ENCODE measurements at regions not wholly inside any gene's neighbourhood (a gene's known extent, or its start where the extent isn't known, plus 50 kb on each side); places are given as distances from the start of the nearest gene placed in this dataset.

DNA sequence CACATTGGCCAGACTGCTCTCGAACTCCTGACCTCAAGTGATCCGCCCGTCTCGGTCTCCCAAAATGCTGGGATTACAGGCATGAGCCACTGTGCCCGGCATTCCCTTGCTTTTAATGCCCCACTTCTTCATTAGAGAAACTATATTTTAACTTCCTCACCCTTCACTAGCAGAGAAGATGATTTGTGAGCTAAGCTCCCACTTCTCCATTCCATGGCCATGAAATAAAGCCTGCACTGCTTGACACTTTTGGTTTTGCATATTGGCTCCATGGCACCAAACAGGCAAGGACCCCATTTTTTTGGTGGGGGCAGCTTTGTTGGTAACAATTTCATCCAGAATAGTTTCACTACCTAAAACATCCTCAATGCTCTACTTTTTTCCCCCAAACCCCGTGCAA lies 145.3 kb downstream of the TFAP2B start:
- TF ChIP-seq, protein P1, sequence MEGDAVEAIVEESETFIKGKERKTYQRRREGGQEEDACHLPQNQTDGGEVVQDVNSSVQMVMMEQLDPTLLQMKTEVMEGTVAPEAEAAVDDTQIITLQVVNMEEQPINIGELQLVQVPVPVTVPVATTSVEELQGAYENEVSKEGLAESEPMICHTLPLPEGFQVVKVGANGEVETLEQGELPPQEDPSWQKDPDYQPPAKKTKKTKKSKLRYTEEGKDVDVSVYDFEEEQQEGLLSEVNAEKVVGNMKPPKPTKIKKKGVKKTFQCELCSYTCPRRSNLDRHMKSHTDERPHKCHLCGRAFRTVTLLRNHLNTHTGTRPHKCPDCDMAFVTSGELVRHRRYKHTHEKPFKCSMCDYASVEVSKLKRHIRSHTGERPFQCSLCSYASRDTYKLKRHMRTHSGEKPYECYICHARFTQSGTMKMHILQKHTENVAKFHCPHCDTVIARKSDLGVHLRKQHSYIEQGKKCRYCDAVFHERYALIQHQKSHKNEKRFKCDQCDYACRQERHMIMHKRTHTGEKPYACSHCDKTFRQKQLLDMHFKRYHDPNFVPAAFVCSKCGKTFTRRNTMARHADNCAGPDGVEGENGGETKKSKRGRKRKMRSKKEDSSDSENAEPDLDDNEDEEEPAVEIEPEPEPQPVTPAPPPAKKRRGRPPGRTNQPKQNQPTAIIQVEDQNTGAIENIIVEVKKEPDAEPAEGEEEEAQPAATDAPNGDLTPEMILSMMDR (IDR thresholded peaks at IDR 0.05): no peak

DNA sequence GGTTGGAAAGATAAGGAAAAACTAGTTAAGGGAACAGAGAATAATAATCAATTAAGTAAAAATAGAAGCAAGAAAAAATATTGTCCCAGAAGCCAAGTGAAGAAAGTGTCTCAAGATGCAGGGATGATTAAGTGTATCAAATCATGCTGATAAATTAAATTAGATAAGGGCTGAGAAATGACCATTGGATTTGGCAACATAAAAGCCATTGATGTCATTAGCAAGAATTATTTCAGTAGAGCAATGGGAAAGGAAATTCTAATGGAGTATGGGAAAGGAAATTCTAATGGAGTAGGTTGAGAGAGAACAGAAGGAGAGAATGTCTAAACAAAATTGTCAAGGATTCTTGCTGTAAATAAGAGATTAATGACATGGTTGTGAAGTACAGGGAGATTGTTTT lies 146.8 kb downstream of the TFAP2B start:
- TF ChIP-seq, protein P1 (IDR thresholded peaks at IDR 0.05): no peak

DNA sequence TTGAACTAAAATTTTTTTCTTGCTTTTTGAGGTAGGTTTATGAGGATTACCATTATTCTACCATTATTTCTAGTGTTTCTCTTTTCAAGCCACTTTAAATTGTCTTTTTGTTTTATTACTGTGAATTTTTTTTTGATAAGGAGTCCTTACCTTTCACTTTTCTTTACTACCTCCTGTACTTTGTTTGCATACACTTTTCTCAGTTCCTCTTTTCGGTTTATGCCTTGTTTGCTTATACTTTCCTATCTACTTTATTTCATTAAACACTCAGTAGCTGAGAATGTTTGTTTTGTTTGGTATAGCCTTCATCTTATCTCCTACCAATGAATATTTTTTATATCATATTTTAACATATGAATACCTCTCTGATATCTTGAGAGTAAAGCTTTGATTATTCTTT lies 147.9 kb downstream of the TFAP2B start:
- TF ChIP-seq, protein P1 (IDR thresholded peaks at IDR 0.05): no peak

DNA sequence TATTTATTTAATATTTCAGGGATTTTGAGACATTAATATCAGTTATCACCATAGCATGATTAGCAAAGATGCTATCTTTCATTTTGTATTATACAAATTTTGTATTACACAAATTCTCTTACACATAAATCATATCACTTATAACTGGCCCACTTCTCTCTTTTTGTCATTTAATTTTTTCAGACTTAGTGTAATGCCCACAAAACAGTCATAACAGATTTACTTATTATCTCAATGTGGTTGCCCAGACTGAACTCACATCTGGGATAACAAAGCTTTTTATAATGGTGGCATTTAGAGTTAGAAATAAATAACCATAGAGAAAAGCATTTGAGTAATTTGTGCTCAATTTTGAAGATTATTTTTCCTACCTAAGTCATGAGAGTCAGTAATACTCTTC lies 148.3 kb downstream of the TFAP2B start:
- TF ChIP-seq, protein P1 (IDR thresholded peaks at IDR 0.05): no peak

DNA sequence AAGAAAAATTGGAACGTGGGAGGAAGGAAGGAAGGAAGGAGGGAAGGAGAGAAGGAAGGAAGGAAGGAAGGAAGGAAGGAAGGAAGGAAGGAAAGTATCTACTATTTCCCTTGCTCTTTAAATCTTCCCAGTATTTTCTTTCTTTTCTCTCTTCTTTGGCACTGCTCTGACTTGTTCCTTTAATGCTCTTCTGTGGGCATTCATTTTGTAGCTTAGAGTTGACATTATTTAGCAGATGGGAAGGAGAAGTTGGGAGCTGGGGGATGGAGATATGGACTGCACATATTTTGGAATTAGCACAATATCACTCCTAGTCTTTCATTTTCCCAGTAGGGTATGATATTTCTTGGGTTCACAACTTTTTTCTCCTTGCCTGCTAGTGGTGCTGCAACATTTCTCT lies 152.2 kb downstream of the TFAP2B start:
- TF ChIP-seq, protein P1 (IDR thresholded peaks at IDR 0.05): no peak

DNA sequence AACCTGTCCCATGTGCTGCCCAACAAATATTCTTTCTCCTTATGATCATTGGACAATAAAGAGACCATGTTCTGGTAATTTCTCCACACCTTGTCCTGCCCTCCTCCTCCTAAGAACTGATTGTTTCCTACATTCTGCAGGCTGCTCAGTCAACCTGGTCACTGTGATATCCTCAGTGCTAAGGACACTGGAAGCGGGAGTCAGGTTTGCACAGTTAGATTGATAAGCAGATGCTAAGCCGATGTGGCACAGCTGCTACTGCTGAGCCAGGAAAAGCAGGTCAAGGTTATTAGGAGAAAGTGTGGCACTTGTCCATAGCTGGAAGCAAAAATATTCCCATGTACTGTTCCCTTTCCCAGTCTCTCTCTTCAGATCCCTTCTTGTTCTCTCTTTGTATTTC lies 154.8 kb downstream of the TFAP2B start:
- TF ChIP-seq, protein P1 (IDR thresholded peaks at IDR 0.05): no peak

DNA sequence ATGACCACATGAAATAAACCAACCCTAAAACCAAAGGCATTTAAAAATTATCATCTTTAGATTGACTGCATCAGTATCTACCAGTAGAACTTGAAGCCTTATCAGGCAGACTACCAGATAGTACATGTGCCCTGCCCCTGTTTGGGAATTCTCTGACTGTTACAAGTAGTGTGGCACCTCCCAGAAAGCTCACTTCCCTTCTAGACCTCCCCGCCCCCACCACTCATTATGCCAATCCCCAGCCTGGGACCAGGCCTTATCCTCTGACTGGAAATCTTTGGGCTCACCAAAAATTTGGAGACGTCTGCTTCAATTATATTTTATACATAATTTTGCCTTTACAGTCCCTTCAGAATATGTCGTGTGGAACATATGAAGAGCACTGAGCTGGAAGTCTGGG lies 155.6 kb downstream of the TFAP2B start:
- TF ChIP-seq, protein P1 (IDR thresholded peaks at IDR 0.05): no peak

DNA sequence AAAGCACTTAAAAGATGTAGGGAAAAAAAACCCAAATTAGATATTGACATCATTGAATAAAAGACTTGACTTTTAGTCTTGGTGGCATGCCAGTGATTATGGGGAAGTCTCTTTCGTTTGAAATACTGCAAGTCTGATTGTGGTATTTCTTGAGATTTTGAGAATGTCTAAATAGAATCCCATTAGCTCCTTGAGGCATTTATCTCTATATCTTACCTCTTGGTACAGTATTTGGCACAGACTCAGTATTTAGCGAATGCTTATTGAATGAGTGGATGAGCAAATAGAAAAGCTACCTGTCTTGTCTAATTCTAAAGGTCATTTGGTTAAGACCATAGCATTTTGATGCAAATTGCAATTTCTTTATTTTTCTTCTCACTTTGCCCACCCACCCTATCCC lies 156.5 kb downstream of the TFAP2B start:
- TF ChIP-seq, protein P1 (IDR thresholded peaks at IDR 0.05): no peak

All from LNCAP (cell line).